Chondrocyte (in vitro differentiated cells): ENCODE measurements at regions not wholly inside any gene's neighbourhood (a gene's known extent, or its start where the extent isn't known, plus 50 kb on each side); places are given as distances from the start of the nearest gene placed in this dataset.

Experiments
- DNase-seq: peaks from one replicate; pipeline ENCODE4 v3.0.0; 2021; ENCODE audit warnings: mixed read lengths, low spot score
- H3K27ac Mint-ChIP-seq: one replicate; pipeline ENCODE4 v1.8.0; 2021; ENCODE audit warnings: mild to moderate bottlenecking, moderate library complexity, mixed read lengths; ENCODE audit not compliant: unreplicated experiment
- H3K27me3 Mint-ChIP-seq: 2 replicates; pipeline ENCODE4 v1.8.0; 2021; ENCODE audit warnings: low read depth, mixed read lengths
- H3K36me3 Mint-ChIP-seq: 2 replicates; pipeline ENCODE4 v1.8.0; 2021; ENCODE audit warnings: low read depth, mixed read lengths
- H3K4me1 Mint-ChIP-seq: 2 replicates; pipeline ENCODE4 v1.8.0; 2021; ENCODE audit warnings: low read depth, mild to moderate bottlenecking, mixed read lengths
- H3K4me3 Mint-ChIP-seq: one replicate; pipeline ENCODE4 v1.8.0; 2021; ENCODE audit warnings: mild to moderate bottlenecking, moderate library complexity, mixed read lengths; ENCODE audit not compliant: unreplicated experiment
- H3K9me3 Mint-ChIP-seq: 2 replicates; pipeline ENCODE4 v1.8.0; 2021; ENCODE audit warnings: low read depth, mixed read lengths
- TF ChIP-seq, protein P1 (sequence below): fragments of 200-600 bp; sonication (generic); IDR thresholded peaks from 2 replicates; pipeline ENCODE4 v1.5.0; 2021; ENCODE audit warnings: antibody characterized with exemption, mild to moderate bottlenecking, moderate library complexity

DNA sequence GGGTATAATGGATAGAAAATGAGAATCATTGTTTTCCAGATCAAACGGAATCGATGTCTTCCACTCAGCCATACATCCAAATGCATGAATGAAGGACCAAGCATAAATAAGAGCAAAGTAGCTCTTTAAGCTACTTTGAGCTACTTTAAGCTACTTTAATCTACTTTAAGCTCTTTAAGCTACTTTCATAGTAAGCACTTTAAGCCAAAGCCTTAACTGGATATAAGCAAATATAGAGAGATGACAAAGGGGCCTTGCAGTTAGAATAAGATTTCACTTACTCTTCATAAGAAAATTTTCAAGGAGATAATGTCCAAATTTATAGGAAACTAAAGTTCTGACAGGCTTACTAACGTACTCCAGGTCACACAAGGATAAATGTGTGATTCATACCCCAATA is 355.6 kb upstream of the KITLG start:
- no peak for DNase-seq

DNA sequence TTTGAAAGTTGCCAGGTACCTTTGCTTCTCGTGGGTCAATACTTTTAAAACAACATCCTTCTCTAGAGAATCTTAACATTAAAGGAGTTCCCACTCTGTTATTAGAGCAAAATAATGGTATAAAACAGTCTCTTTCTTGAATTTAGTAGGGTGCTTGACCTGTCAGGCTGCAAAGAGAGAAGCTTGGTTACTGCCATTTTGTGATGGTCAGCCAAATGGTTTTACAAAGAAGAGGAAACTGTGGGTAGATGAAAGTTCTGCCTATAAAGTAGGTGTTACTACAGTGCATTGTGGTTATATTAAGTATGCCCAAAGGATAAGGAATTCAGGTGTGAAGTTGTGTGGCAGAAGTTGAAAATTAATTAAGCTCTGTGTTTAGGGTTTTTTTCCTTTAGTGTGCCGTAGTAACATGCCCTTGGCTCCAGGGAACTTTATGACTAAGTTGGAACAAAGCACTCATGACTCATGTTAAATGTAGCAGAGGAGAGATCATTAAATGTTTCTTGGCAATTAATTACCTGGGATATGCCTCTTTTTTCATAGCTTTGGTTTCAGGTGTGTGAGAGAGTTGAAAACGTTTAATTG is 354.0 kb upstream of the KITLG start:
- Mint-ChIP-seq H3K9me3 (no peaks in the 10 kb centered on the region), H3K4me1 (no peaks in the 10 kb centered on the region), H3K36me3 (no peaks in the 10 kb centered on the region), H3K4me3 (no peak overlapping the region), H3K27me3 (no peaks in the 10 kb centered on the region), H3K27ac (no peak overlapping the region)
- TF ChIP-seq, protein P1, sequence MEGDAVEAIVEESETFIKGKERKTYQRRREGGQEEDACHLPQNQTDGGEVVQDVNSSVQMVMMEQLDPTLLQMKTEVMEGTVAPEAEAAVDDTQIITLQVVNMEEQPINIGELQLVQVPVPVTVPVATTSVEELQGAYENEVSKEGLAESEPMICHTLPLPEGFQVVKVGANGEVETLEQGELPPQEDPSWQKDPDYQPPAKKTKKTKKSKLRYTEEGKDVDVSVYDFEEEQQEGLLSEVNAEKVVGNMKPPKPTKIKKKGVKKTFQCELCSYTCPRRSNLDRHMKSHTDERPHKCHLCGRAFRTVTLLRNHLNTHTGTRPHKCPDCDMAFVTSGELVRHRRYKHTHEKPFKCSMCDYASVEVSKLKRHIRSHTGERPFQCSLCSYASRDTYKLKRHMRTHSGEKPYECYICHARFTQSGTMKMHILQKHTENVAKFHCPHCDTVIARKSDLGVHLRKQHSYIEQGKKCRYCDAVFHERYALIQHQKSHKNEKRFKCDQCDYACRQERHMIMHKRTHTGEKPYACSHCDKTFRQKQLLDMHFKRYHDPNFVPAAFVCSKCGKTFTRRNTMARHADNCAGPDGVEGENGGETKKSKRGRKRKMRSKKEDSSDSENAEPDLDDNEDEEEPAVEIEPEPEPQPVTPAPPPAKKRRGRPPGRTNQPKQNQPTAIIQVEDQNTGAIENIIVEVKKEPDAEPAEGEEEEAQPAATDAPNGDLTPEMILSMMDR: no peak
- DNase-seq: no peak

More for the DNA sequence above, 355.6 kb upstream of the KITLG start:
- no peaks in the 10 kb centered on the region for H3K27me3 Mint-ChIP-seq
- H3K27ac Mint-ChIP-seq: no peak overlapping the region
- no peaks in the 10 kb centered on the region for H3K4me1 Mint-ChIP-seq
- TF ChIP-seq, protein P1: no peak
- no peaks in the 10 kb centered on the region for H3K36me3 Mint-ChIP-seq
- peaks cover 2% of the 10 kb centered on the region for H3K9me3 Mint-ChIP-seq
- no peak overlapping the region for H3K4me3 Mint-ChIP-seq

DNA sequence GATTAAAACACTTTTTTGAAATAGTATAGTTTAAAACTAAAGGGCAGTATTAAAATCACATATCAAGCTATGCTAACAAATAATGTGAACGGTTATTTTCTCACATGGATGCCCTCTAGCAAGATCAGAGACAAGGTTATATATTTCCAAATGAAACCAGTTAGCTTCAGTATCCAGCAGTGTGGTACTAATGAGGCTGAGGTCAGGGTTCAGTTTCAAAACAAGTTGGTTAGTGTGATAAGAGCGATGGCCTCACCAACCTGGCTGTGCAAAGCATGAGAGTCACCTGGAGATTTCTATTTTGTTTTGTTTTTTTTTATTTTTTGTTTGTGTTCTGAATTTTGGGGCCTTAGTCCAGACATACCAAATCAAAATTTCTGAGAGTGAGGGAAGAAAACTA is 352.2 kb upstream of the KITLG start:
- DNase-seq: no peak
- no peaks in the 10 kb centered on the region for H3K4me1 Mint-ChIP-seq
- no peaks in the 10 kb centered on the region for H3K9me3 Mint-ChIP-seq
- TF ChIP-seq, protein P1: no peak
- no peak overlapping the region for H3K4me3 Mint-ChIP-seq
- no peak overlapping the region for H3K27ac Mint-ChIP-seq
- H3K27me3 Mint-ChIP-seq: no peaks in the 10 kb centered on the region
- no peaks in the 10 kb centered on the region for H3K36me3 Mint-ChIP-seq

DNA sequence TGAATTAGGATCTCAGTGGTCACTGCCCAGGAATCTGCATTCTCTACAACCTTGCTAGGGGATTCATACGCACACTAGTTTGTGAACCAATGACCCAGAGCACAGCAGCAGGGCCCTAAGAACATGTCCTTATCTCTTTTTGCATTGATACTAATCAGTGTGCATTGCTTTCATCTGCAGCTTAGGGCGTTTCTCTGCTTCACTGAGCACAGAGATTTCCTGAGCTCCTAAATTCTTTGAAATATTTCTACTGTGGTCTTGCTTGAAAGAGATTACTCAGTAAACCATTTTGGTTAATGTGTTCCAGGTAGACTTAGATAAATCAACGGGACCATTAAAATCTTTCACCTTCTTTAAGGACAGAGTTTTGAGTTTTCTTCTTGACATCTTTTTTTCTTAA is 351.3 kb upstream of the KITLG start:
- Mint-ChIP-seq H3K4me1 (peaks cover 1% of the 10 kb centered on the region), H3K27me3 (no peaks in the 10 kb centered on the region), H3K4me3 (no peak overlapping the region), H3K9me3 (no peaks in the 10 kb centered on the region), H3K36me3 (no peaks in the 10 kb centered on the region), H3K27ac (no peak overlapping the region)
- no peak for DNase-seq
- TF ChIP-seq, protein P1: no peak

DNA sequence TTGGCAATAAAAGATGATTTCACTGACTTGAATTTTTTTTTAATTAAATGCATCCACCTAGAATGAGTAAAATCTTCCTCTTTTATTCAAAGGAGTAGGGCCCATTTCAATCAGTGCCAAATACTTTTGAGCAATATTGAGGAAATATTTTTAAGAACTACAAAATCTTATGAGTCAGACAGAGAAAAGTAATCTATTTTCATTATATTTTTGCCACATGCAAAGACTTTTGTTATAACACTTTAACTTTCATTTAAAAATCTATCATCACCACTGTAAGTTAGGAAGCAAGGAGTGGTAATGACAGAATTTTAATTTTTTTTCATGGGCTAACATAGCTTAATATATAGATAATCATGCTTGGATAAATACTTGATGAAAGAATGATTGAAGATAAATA is 345.2 kb upstream of the KITLG start:
- Mint-ChIP-seq H3K9me3 (no peaks in the 10 kb centered on the region), H3K27ac (no peak overlapping the region), H3K27me3 (peaks cover 3% of the 10 kb centered on the region), H3K36me3 (no peaks in the 10 kb centered on the region), H3K4me3 (no peak overlapping the region), H3K4me1 (peaks cover 8% of the 10 kb centered on the region)
- no peak for DNase-seq
- TF ChIP-seq, protein P1: no peak
